ENCODE measurements at regions not wholly inside any gene's neighbourhood (a gene's known extent, or its start where the extent isn't known, plus 50 kb on each side); places are given as distances from the start of the nearest gene placed in this dataset.

- H3K9ac ChIP-seq (ENCODE audit: low read length) = no peak overlapping the region
- no peaks in the 10 kb centered on the region for H4K20me1 ChIP-seq (ENCODE audit: insufficient read depth, low read length)
- no peaks in the 10 kb centered on the region for H3K36me3 ChIP-seq (replicated peaks; ENCODE audit: low read depth, low read length)
- H3K4me1 ChIP-seq (ENCODE audit: low read length) = no peaks in the 10 kb centered on the region
- H3K27ac ChIP-seq (ENCODE audit: low read length) = no peak overlapping the region
- TF ChIP-seq CTCF (IDR thresholded peaks at IDR 0.05; ENCODE audit: low read depth, low read length) (no peak), EZH2phosphoT487 (IDR thresholded peaks at IDR 0.05; ENCODE audit: low read depth) (no peak)
- no peaks in the 10 kb centered on the region for H3K27me3 ChIP-seq (ENCODE audit: low read depth, low read length)
- no peaks in the 10 kb centered on the region for H3K9me3 ChIP-seq (ENCODE audit: insufficient read depth, low read length)
- no peaks in the 10 kb centered on the region for H3K79me2 ChIP-seq (ENCODE audit: low read length)
- no peak overlapping the region for H2AFZ ChIP-seq (ENCODE audit: low read depth, low read length)
- no peak overlapping the region for H3K4me3 ChIP-seq (ENCODE audit: low read length)
- H3K4me2 ChIP-seq (ENCODE audit: low read length) = no peak overlapping the region
Measured at GRCh38 chr4:125702406-125702805, 387.7 kb downstream of the FAT4 start.

- H3K4me2 ChIP-seq (ENCODE audit: low read length) = no peak overlapping the region
- H4K20me1 ChIP-seq (ENCODE audit: insufficient read depth, low read length) = no peaks in the 10 kb centered on the region
- H3K36me3 ChIP-seq (replicated peaks; ENCODE audit: low read depth, low read length) = no peaks in the 10 kb centered on the region
- H2AFZ ChIP-seq (ENCODE audit: low read depth, low read length) = no peak overlapping the region
- H3K4me1 ChIP-seq (ENCODE audit: low read length) = no peaks in the 10 kb centered on the region
- TF ChIP-seq CTCF (IDR thresholded peaks at IDR 0.05; ENCODE audit: low read depth, low read length) (no peak), EZH2phosphoT487 (IDR thresholded peaks at IDR 0.05; ENCODE audit: low read depth) (no peak)
- H3K4me3 ChIP-seq (ENCODE audit: low read length) = no peak overlapping the region
- H3K27me3 ChIP-seq (ENCODE audit: low read depth, low read length) = no peaks in the 10 kb centered on the region
- H3K9ac ChIP-seq (ENCODE audit: low read length) = no peak overlapping the region
- H3K79me2 ChIP-seq (ENCODE audit: low read length) = no peaks in the 10 kb centered on the region
- no peaks in the 10 kb centered on the region for H3K9me3 ChIP-seq (ENCODE audit: insufficient read depth, low read length)
- no peak overlapping the region for H3K27ac ChIP-seq (ENCODE audit: low read length)
Measured at GRCh38 chr4:125703443-125703842, 388.7 kb downstream of the FAT4 start.

GRCh38 chr4:125704726-125705125 lies 390.0 kb downstream of the FAT4 start:
- H4K20me1 ChIP-seq (ENCODE audit: insufficient read depth, low read length) = no peaks in the 10 kb centered on the region

GRCh38 chr4:125705681-125706080 lies 390.9 kb downstream of the FAT4 start:
- Histone ChIP-seq H3K79me2 (ENCODE audit: low read length) (no peaks in the 10 kb centered on the region), H3K4me2 (ENCODE audit: low read length) (no peak overlapping the region), H3K4me3 (ENCODE audit: low read length) (no peak overlapping the region), H3K27ac (ENCODE audit: low read length) (no peak overlapping the region), H3K4me1 (ENCODE audit: low read length) (no peaks in the 10 kb centered on the region), H3K9ac (ENCODE audit: low read length) (no peak overlapping the region), H3K36me3 (replicated peaks; ENCODE audit: low read depth, low read length) (no peaks in the 10 kb centered on the region), H3K9me3 (ENCODE audit: insufficient read depth, low read length) (no peaks in the 10 kb centered on the region), H3K27me3 (ENCODE audit: low read depth, low read length) (no peaks in the 10 kb centered on the region), H4K20me1 (ENCODE audit: insufficient read depth, low read length) (no peaks in the 10 kb centered on the region), H2AFZ (ENCODE audit: low read depth, low read length) (no peak overlapping the region)
- TF ChIP-seq EZH2phosphoT487 (IDR thresholded peaks at IDR 0.05; ENCODE audit: low read depth) = no peak
- no peak for TF ChIP-seq CTCF (IDR thresholded peaks at IDR 0.05; ENCODE audit: low read depth, low read length)

More at GRCh38 chr4:125704726-125705125, 390.0 kb downstream of the FAT4 start:
- Histone ChIP-seq H3K27ac (ENCODE audit: low read length) (no peak overlapping the region), H3K9me3 (ENCODE audit: insufficient read depth, low read length) (no peaks in the 10 kb centered on the region), H3K4me2 (ENCODE audit: low read length) (no peak overlapping the region), H3K4me1 (ENCODE audit: low read length) (no peaks in the 10 kb centered on the region), H2AFZ (ENCODE audit: low read depth, low read length) (no peak overlapping the region), H3K79me2 (ENCODE audit: low read length) (no peaks in the 10 kb centered on the region), H3K4me3 (ENCODE audit: low read length) (no peak overlapping the region), H3K27me3 (ENCODE audit: low read depth, low read length) (no peaks in the 10 kb centered on the region), H3K36me3 (replicated peaks; ENCODE audit: low read depth, low read length) (no peaks in the 10 kb centered on the region), H3K9ac (ENCODE audit: low read length) (no peak overlapping the region)
- TF ChIP-seq CTCF (IDR thresholded peaks at IDR 0.05; ENCODE audit: low read depth, low read length) (no peak), EZH2phosphoT487 (IDR thresholded peaks at IDR 0.05; ENCODE audit: low read depth) (no peak)
